ENCODE measurements at regions not wholly inside any gene's neighbourhood (a gene's known extent, or its start where the extent isn't known, plus 50 kb on each side); places are given as distances from the start of the nearest gene placed in this dataset.

- no peaks in the 10 kb centered on the region for H3K79me2 ChIP-seq (ENCODE audit: control insufficient read depth, insufficient read depth, low read length, poor library complexity)
- H3K23ac ChIP-seq (ENCODE audit: low read length), result no peak overlapping the region
- H2BK12ac ChIP-seq (ENCODE audit: low read length), result no peak overlapping the region
- H3K36me3 ChIP-seq (ENCODE audit: control insufficient read depth in 1 of 2, insufficient read depth in 2 of 2, low read length in 2 of 2), result no peaks in the 10 kb centered on the region
- H3K4ac ChIP-seq (ENCODE audit: low read depth, low read length), result no peak overlapping the region
- no peak overlapping the region for H4K91ac ChIP-seq (ENCODE audit: low read depth, low read length)
- H4K8ac ChIP-seq (ENCODE audit: low read depth, low read length), result no peak overlapping the region
- no peak overlapping the region for H3K4me3 ChIP-seq (ENCODE audit: low read depth, low read length)
- H2BK120ac ChIP-seq (ENCODE audit: insufficient read depth, low read length, poor library complexity), result no peak overlapping the region
- H3K18ac ChIP-seq (ENCODE audit: low read length), result no peak overlapping the region
- no peak overlapping the region for H3K4me2 ChIP-seq (ENCODE audit: low read length)
- H3K9ac ChIP-seq (ENCODE audit: low read length), result no peak overlapping the region
- no peak overlapping the region for H2AK5ac ChIP-seq (ENCODE audit: low read length)
- no peak overlapping the region for H2BK5ac ChIP-seq (ENCODE audit: low read depth, low read length, poor library complexity)
- no peaks in the 10 kb centered on the region for H3K4me1 ChIP-seq (ENCODE audit: control insufficient read depth in 1 of 2, insufficient read depth in 2 of 2, low read length in 2 of 2)
- no peak for DNase-seq
- no peak overlapping the region for H2AFZ ChIP-seq (ENCODE audit: insufficient read depth, low read length, poor library complexity)
- no peaks in the 10 kb centered on the region for H3K79me1 ChIP-seq (ENCODE audit: low read length)
- WGBS (ENCODE audit: extremely low coverage, insufficient coverage, insufficient read length), result no CpG with 5 or more reads among the region's 8 CpGs
- H3K9me3 ChIP-seq (ENCODE audit: insufficient read depth, low read depth, low read length), result peaks cover 1% of the 10 kb centered on the region
- H3K27ac ChIP-seq (ENCODE audit: low read depth, low read length), result no peak overlapping the region
- no peak overlapping the region for H3K14ac ChIP-seq (ENCODE audit: low read length)
- no peak overlapping the region for H4K12ac ChIP-seq (ENCODE audit: low read depth, low read length)
- H3K27me3 ChIP-seq (ENCODE audit: insufficient read depth, low read length), result no peaks in the 10 kb centered on the region
Observed at GRCh38 chr2:105488285-105488684, 89.4 kb upstream of the FHL2 start.

GRCh38 chr2:105487142-105488069, 88.6 kb upstream of the FHL2 start:
- H3K27me3 ChIP-seq (ENCODE audit: insufficient read depth, low read length), result no peaks in the 10 kb centered on the region
- H2AFZ ChIP-seq (ENCODE audit: insufficient read depth, low read length, poor library complexity), result peak overlapping the region; percentile 39
- H4K91ac ChIP-seq (ENCODE audit: low read depth, low read length), result no peak overlapping the region
- H3K79me2 ChIP-seq (ENCODE audit: control insufficient read depth, insufficient read depth, low read length, poor library complexity), result no peaks in the 10 kb centered on the region
- H3K79me1 ChIP-seq (ENCODE audit: low read length), result no peaks in the 10 kb centered on the region
- no peak overlapping the region for H4K8ac ChIP-seq (ENCODE audit: low read depth, low read length)
- no peaks in the 10 kb centered on the region for H3K4me1 ChIP-seq (ENCODE audit: control insufficient read depth in 1 of 2, insufficient read depth in 2 of 2, low read length in 2 of 2)
- H3K18ac ChIP-seq (ENCODE audit: low read length), result no peak overlapping the region
- H3K4me3 ChIP-seq (ENCODE audit: low read depth, low read length), result no peak overlapping the region
- H3K9ac ChIP-seq (ENCODE audit: low read length), result no peak overlapping the region
- H2BK120ac ChIP-seq (ENCODE audit: insufficient read depth, low read length, poor library complexity), result no peak overlapping the region
- no peak overlapping the region for H3K23ac ChIP-seq (ENCODE audit: low read length)
- no peak overlapping the region for H4K12ac ChIP-seq (ENCODE audit: low read depth, low read length)
- no peak for DNase-seq
- H3K27ac ChIP-seq (ENCODE audit: low read depth, low read length), result no peak overlapping the region
- H3K9me3 ChIP-seq (ENCODE audit: insufficient read depth, low read depth, low read length), result peaks cover 1% of the 10 kb centered on the region
- no peak overlapping the region for H3K4me2 ChIP-seq (ENCODE audit: low read length)
- no peak overlapping the region for H2BK12ac ChIP-seq (ENCODE audit: low read length)
- no peaks in the 10 kb centered on the region for H3K36me3 ChIP-seq (ENCODE audit: control insufficient read depth in 1 of 2, insufficient read depth in 2 of 2, low read length in 2 of 2)
- H3K4ac ChIP-seq (ENCODE audit: low read depth, low read length), result no peak overlapping the region
- no CpG with 5 or more reads among the region's 21 CpGs for WGBS (ENCODE audit: extremely low coverage, insufficient coverage, insufficient read length)
- H2AK5ac ChIP-seq (ENCODE audit: low read length), result no peak overlapping the region
- H2BK5ac ChIP-seq (ENCODE audit: low read depth, low read length, poor library complexity), result no peak overlapping the region
- H3K14ac ChIP-seq (ENCODE audit: low read length), result no peak overlapping the region

GRCh38 chr2:105486762-105487141, 87.9 kb upstream of the FHL2 start:
- Histone ChIP-seq H2BK120ac (ENCODE audit: insufficient read depth, low read length, poor library complexity) (no peak overlapping the region), H3K79me2 (ENCODE audit: control insufficient read depth, insufficient read depth, low read length, poor library complexity) (no peaks in the 10 kb centered on the region), H3K4me1 (ENCODE audit: control insufficient read depth in 1 of 2, insufficient read depth in 2 of 2, low read length in 2 of 2) (no peaks in the 10 kb centered on the region), H3K27me3 (ENCODE audit: insufficient read depth, low read length) (no peaks in the 10 kb centered on the region), H3K36me3 (ENCODE audit: control insufficient read depth in 1 of 2, insufficient read depth in 2 of 2, low read length in 2 of 2) (no peaks in the 10 kb centered on the region), H3K27ac (ENCODE audit: low read depth, low read length) (no peak overlapping the region), H4K8ac (ENCODE audit: low read depth, low read length) (no peak overlapping the region), H3K23ac (ENCODE audit: low read length) (no peak overlapping the region), H3K79me1 (ENCODE audit: low read length) (no peaks in the 10 kb centered on the region), H4K91ac (ENCODE audit: low read depth, low read length) (no peak overlapping the region), H3K9me3 (ENCODE audit: insufficient read depth, low read depth, low read length) (peaks cover 1% of the 10 kb centered on the region), H2AK5ac (ENCODE audit: low read length) (no peak overlapping the region), H2BK12ac (ENCODE audit: low read length) (no peak overlapping the region), H2AFZ (ENCODE audit: insufficient read depth, low read length, poor library complexity) (no peak overlapping the region), H3K14ac (ENCODE audit: low read length) (no peak overlapping the region), H4K12ac (ENCODE audit: low read depth, low read length) (no peak overlapping the region), H3K4me3 (ENCODE audit: low read depth, low read length) (no peak overlapping the region), H3K9ac (ENCODE audit: low read length) (no peak overlapping the region), H2BK5ac (ENCODE audit: low read depth, low read length, poor library complexity) (no peak overlapping the region), H3K18ac (ENCODE audit: low read length) (no peak overlapping the region), H3K4ac (ENCODE audit: low read depth, low read length) (no peak overlapping the region), H3K4me2 (ENCODE audit: low read length) (no peak overlapping the region)
- DNase-seq, result no peak
- no CpG with 5 or more reads among the region's 3 CpGs for WGBS (ENCODE audit: extremely low coverage, insufficient coverage, insufficient read length)

- Histone ChIP-seq H3K79me2 (ENCODE audit: control insufficient read depth, insufficient read depth, low read length, poor library complexity) (no peaks in the 10 kb centered on the region), H3K4me1 (ENCODE audit: control insufficient read depth in 1 of 2, insufficient read depth in 2 of 2, low read length in 2 of 2) (no peaks in the 10 kb centered on the region), H3K4ac (ENCODE audit: low read depth, low read length) (no peak overlapping the region), H3K4me3 (ENCODE audit: low read depth, low read length) (no peak overlapping the region), H2AFZ (ENCODE audit: insufficient read depth, low read length, poor library complexity) (no peak overlapping the region), H3K27ac (ENCODE audit: low read depth, low read length) (no peak overlapping the region), H4K91ac (ENCODE audit: low read depth, low read length) (no peak overlapping the region), H2BK120ac (ENCODE audit: insufficient read depth, low read length, poor library complexity) (no peak overlapping the region), H2AK5ac (ENCODE audit: low read length) (no peak overlapping the region), H4K12ac (ENCODE audit: low read depth, low read length) (no peak overlapping the region), H2BK5ac (ENCODE audit: low read depth, low read length, poor library complexity) (no peak overlapping the region), H3K27me3 (ENCODE audit: insufficient read depth, low read length) (no peaks in the 10 kb centered on the region), H3K79me1 (ENCODE audit: low read length) (no peaks in the 10 kb centered on the region), H3K9me3 (ENCODE audit: insufficient read depth, low read depth, low read length) (no peaks in the 10 kb centered on the region), H3K14ac (ENCODE audit: low read length) (no peak overlapping the region), H3K4me2 (ENCODE audit: low read length) (no peak overlapping the region), H3K36me3 (ENCODE audit: control insufficient read depth in 1 of 2, insufficient read depth in 2 of 2, low read length in 2 of 2) (no peaks in the 10 kb centered on the region), H2BK12ac (ENCODE audit: low read length) (no peak overlapping the region), H4K8ac (ENCODE audit: low read depth, low read length) (no peak overlapping the region), H3K18ac (ENCODE audit: low read length) (no peak overlapping the region), H3K23ac (ENCODE audit: low read length) (no peak overlapping the region), H3K9ac (ENCODE audit: low read length) (no peak overlapping the region)
- no CpG with 5 or more reads among the region's 2 CpGs for WGBS (ENCODE audit: extremely low coverage, insufficient coverage, insufficient read length)
- no peak for DNase-seq
Observed at GRCh38 chr2:105478670-105479069, 79.8 kb upstream of the FHL2 start.

Measured in trophoblast cell (in vitro differentiated cells and primary cell).